GM12874 (cell line): ENCODE measurements at regions not wholly inside any gene's neighbourhood (a gene's known extent, or its start where the extent isn't known, plus 50 kb on each side); places are given as distances from the start of the nearest gene placed in this dataset.

Experiments used
- TF ChIP-seq, protein P1 (sequence below): IDR thresholded peaks from 2 replicates; pipeline ENCODE4 v1.5.1; 2011; ENCODE audit warnings: low read depth, mild to moderate bottlenecking, control low read depth, low read length, moderate library complexity; ENCODE audit not compliant: insufficient read depth

DNA sequence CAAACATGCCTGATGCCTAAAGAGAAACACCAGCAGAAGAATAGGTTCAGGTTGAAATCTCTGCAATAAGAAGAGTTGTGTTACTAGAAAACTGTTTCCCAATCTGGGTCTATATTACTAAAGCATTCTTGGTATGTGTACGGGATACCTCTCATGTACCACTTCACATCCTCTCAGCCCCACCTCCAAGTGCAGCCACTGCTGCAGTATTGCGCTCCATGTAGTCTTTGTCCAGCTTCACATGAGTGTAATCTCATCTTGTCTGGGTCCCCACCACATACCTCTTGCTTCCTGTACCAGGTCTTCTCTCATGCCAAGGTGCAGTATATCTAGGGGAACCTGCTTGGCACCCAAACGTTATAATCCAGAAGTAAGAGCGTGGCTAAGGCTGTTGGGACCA, 187.5 kb upstream of the EEA1 start:
- TF ChIP-seq, protein P1, sequence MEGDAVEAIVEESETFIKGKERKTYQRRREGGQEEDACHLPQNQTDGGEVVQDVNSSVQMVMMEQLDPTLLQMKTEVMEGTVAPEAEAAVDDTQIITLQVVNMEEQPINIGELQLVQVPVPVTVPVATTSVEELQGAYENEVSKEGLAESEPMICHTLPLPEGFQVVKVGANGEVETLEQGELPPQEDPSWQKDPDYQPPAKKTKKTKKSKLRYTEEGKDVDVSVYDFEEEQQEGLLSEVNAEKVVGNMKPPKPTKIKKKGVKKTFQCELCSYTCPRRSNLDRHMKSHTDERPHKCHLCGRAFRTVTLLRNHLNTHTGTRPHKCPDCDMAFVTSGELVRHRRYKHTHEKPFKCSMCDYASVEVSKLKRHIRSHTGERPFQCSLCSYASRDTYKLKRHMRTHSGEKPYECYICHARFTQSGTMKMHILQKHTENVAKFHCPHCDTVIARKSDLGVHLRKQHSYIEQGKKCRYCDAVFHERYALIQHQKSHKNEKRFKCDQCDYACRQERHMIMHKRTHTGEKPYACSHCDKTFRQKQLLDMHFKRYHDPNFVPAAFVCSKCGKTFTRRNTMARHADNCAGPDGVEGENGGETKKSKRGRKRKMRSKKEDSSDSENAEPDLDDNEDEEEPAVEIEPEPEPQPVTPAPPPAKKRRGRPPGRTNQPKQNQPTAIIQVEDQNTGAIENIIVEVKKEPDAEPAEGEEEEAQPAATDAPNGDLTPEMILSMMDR: no peak

DNA sequence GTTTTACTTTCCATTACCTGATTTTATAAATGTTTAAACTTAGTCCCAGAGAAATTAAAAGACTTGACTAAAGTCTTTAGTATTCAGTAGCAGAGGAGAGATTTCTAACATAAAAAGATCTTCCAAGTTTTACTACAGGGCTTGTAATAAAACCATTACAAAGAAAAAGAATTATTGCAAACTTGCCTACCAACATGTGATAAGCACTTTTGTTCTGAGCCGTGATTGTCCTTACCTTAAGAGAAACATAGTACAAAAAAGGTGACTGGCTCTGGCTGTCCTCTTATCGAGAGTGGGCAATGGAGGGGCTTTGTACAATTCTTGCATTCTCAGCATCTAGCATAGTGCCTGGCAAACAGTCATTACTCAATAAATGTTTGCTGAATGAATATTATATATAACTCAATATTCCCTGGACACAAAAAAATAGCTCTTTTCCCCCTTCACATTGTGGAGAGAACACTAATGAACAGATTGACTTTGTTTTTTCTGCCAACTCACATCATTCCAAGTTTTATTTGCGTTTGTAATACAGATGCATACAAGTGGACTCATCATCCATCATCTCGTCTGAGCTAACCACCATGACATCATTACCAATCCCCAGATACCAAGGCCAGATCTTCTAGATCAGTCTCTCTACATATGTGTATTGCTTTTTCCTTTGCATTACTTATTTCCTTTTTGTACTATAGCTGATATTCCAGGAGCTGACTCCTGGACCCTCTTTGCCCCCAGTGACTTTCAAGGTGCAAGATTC, 192.8 kb upstream of the EEA1 start:
- TF ChIP-seq, protein P1: no peak

DNA sequence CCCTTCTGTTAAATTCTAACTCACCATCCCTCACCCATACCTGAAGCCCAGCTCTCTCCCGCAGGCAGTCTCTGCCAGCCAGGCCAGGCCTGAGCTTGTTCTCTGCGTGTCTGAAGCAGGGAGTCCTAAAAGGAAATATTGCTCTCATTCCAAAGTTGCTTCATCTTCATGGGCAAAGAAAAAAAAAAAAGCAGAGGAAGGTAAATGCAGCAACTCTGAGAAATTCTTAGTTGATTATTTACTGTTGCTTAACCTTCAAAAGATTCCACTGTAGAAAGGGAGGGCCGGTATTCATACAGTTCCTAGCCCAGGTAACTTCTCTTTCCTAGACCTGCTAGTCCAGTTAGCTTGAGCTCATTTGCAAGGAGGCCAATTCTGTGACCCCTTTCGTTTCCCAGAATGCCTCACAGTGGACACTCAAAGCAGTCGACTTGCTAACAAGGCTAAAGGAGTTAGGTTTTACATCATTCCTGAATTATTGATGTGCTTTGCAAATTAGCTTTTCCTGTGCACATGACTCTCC, 193.5 kb upstream of the EEA1 start:
- TF ChIP-seq, protein P1: no peak

DNA sequence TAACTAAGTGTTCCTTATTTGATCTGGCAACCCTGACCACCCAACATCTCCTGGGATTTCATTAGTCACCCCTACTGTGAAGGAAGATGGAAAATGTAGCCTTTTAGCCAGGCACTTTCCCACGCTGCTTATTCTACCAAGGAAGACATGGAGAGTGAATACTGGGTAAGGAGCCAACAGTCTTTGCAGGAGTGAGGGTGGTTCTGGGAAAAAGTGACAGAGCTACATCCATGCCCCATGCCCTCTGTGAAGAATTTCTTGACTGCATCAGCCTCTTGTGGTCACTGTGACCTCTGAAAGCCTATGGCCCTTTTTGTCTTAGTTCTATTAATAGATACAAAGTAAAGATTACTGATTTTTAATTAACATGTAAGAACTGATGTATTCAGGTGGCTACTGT, 196.0 kb upstream of the EEA1 start:
- TF ChIP-seq, protein P1: no peak

DNA sequence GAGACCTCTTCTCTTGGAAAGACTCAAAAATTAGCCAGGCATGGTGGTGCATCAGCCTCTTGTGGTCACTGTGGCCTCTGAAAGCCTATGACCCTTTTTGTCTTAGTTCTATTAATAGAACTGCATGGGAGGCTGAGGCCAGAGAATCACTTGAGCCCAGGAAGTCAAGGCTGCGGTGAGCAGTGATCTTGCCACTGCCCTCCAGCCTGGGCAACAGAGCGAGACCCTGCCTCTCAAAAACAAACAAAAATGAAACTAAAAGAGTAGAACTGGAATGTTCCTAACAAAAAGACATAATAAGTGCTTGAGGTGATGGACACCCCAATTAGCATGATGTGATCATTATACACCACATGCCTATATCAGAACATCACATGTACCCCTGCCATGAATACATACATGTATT, 197.0 kb upstream of the EEA1 start:
- TF ChIP-seq, protein P1: no peak

DNA sequence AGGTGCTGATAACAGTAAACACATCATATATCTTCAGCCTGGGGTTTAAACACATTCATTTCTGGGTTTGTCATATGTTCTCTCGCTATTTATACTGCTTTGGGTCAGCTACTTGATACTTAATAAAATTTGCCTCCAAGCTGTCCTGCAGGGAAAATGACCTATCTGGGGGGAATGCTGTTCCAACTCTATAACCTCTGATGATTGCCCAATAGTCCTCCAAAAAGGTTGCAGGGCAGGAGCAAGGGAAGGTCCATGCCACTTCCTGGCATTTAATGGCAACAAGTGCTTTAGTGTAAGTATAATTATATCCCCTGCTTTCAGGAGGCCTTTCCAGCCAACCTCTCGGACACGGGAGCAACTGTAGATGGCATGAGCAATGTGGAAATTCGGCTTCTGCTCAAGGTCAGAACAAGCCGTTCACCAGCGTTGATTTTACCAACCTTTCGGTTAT, 198.0 kb upstream of the EEA1 start:
- TF ChIP-seq, protein P1: no peak

DNA sequence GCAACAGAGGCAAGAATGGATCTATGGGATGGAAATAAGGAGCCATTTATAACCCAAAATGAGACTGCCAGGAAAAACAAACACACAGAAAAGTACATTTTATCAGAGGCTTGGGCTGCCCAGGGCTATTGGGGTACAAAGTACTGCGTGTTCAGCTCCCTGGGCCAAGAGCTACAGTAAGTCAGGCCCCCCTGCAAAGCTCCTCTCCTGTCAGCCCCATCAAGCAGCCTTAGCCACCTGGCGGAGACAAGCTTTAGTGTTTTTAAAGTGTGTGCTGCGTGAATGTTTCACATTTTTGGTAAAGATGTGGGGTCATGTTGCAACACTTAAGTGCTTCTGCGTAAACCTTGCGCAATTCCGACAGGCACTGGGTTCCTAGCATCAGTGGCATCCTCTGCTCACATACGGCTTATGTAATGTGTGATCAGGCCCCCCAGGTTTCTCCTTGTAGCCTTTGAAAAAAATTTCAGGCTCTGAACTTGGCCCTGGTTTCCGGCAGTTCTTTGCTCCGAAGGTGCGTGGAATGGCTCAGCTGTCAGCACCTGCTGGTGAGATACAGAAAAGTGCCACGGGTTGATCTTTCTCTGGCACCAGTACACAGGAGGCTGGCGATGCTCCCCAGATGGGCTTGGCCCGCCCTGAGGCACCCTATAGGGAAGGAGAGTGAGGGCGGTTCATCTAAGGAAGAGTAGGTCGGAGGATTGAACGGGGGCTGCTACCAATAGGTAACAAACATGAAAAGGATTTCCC, 198.7 kb upstream of the EEA1 start:
- TF ChIP-seq, protein P1: no peak
